NB4 (cell line): ENCODE measurements at regions not wholly inside any gene's neighbourhood (a gene's known extent, or its start where the extent isn't known, plus 50 kb on each side); places are given as distances from the start of the nearest gene placed in this dataset.

ENCODE experiments used
- MYC ChIP-seq: IDR thresholded peaks from 2 replicates; pipeline ENCODE4 v1.6.1; 2011; ENCODE audit warnings: low read depth, low read length
- POLR2A ChIP-seq: IDR thresholded peaks from 2 replicates; pipeline ENCODE4 v1.6.1; 2011; ENCODE audit warnings: mild to moderate bottlenecking; ENCODE audit not compliant: insufficient read length; ENCODE audit errors: extremely low read depth
- TF ChIP-seq, protein P1 (sequence below): IDR thresholded peaks from one replicate; pipeline ENCODE4 v1.5.1; 2012; ENCODE audit warnings: low read depth, low read length
- TF ChIP-seq, protein P2 (sequence below): IDR thresholded peaks from 2 replicates; pipeline ENCODE4 v1.6.1; 2011; ENCODE audit warnings: low read depth, low read length

DNA sequence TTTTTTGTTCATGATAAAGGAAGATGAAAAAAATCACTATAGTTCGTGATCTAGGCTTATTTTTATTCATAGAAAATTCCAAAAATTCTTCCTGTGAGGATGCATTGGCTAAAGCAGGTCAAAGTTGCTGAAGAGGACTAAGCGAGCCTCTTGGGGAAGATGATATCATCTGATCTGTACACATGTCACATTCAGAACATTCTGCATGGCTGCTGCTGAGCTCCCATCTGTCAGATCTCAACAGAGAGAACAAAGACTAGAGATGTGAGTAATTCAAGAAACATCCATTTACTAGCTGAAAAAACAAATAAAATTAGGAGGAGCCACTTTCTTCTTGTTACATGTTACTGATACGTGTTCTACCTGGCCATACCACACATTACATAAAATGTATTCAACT lies 518.6 kb upstream of the FSIP2 start:
- TF ChIP-seq POLR2A = no peak
- TF ChIP-seq, protein P1, sequence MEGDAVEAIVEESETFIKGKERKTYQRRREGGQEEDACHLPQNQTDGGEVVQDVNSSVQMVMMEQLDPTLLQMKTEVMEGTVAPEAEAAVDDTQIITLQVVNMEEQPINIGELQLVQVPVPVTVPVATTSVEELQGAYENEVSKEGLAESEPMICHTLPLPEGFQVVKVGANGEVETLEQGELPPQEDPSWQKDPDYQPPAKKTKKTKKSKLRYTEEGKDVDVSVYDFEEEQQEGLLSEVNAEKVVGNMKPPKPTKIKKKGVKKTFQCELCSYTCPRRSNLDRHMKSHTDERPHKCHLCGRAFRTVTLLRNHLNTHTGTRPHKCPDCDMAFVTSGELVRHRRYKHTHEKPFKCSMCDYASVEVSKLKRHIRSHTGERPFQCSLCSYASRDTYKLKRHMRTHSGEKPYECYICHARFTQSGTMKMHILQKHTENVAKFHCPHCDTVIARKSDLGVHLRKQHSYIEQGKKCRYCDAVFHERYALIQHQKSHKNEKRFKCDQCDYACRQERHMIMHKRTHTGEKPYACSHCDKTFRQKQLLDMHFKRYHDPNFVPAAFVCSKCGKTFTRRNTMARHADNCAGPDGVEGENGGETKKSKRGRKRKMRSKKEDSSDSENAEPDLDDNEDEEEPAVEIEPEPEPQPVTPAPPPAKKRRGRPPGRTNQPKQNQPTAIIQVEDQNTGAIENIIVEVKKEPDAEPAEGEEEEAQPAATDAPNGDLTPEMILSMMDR = no peak
- TF ChIP-seq, protein P2, sequence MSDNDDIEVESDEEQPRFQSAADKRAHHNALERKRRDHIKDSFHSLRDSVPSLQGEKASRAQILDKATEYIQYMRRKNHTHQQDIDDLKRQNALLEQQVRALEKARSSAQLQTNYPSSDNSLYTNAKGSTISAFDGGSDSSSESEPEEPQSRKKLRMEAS = no peak
- no peak for TF ChIP-seq MYC
